ENCODE measurements at regions not wholly inside any gene's neighbourhood (a gene's known extent, or its start where the extent isn't known, plus 50 kb on each side); places are given as distances from the start of the nearest gene placed in this dataset.

- CTCF ChIA-PET, result interaction anchor here (0.6 to 1.3 kb wide), 3 partner anchors 10 to 34 kb away, joined by 3 to 5 read pairs (median 4); no protein-coding TSS in a partner anchor
- Histone ChIP-seq H3K9me3 (ENCODE audit: control insufficient read depth, insufficient read depth, low read depth, low read length) (no peaks in the 10 kb centered on the region), H3K4me3 (ENCODE audit: low read depth, low read length) (no peak overlapping the region), H3K4me1 (ENCODE audit: control insufficient read depth, insufficient read depth, low read length) (no peaks in the 10 kb centered on the region), H3K27ac (ENCODE audit: extremely low read depth, low read depth, low read length) (no peak overlapping the region), H3K36me3 (ENCODE audit: control insufficient read depth in 2 of 2, insufficient read depth in 1 of 2, low read length in 2 of 2) (no peaks in the 10 kb centered on the region)
- POLR2A ChIA-PET, result no interaction called here
- no peak for TF ChIP-seq ZNF248 (tag by site-specific recombination; IDR thresholded peaks at IDR 0.05)
- no peak for TF ChIP-seq ZNF670 (tag by site-specific recombination; IDR thresholded peaks at IDR 0.05; ENCODE audit: low read depth)
- no peak for TF ChIP-seq ZNF629 (tag by site-specific recombination; IDR thresholded peaks at IDR 0.05)
- TF ChIP-seq, protein P1, sequence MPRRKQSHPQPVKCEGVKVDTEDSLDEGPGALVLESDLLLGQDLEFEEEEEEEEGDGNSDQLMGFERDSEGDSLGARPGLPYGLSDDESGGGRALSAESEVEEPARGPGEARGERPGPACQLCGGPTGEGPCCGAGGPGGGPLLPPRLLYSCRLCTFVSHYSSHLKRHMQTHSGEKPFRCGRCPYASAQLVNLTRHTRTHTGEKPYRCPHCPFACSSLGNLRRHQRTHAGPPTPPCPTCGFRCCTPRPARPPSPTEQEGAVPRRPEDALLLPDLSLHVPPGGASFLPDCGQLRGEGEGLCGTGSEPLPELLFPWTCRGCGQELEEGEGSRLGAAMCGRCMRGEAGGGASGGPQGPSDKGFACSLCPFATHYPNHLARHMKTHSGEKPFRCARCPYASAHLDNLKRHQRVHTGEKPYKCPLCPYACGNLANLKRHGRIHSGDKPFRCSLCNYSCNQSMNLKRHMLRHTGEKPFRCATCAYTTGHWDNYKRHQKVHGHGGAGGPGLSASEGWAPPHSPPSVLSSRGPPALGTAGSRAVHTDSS (tag by site-specific recombination; IDR thresholded peaks at IDR 0.05), result no peak
- TF ChIP-seq ZNF768 (tag by site-specific recombination; IDR thresholded peaks at IDR 0.05), result no peak
- no peak for TF ChIP-seq ZNF664 (tag by site-specific recombination; IDR thresholded peaks at IDR 0.05)
- TF ChIP-seq ZNF354C (tag by site-specific recombination; IDR thresholded peaks at IDR 0.05; ENCODE audit: borderline replicate concordance, low read depth), result no peak
- TF ChIP-seq PRDM1 (tag by site-specific recombination; IDR thresholded peaks at IDR 0.05), result no peak
- TF ChIP-seq GLIS1 (tag by site-specific recombination; IDR thresholded peaks at IDR 0.05), result no peak
- no peak for TF ChIP-seq ZNF292 (tag by site-specific recombination; IDR thresholded peaks at IDR 0.05; ENCODE audit: borderline replicate concordance, low read depth)
- no peak for TF ChIP-seq ZNF621 (tag by site-specific recombination; IDR thresholded peaks at IDR 0.05)
Measured at GRCh38 chr18:45478889-45479288, 136.4 kb upstream of the SLC14A2 start.

DNA sequence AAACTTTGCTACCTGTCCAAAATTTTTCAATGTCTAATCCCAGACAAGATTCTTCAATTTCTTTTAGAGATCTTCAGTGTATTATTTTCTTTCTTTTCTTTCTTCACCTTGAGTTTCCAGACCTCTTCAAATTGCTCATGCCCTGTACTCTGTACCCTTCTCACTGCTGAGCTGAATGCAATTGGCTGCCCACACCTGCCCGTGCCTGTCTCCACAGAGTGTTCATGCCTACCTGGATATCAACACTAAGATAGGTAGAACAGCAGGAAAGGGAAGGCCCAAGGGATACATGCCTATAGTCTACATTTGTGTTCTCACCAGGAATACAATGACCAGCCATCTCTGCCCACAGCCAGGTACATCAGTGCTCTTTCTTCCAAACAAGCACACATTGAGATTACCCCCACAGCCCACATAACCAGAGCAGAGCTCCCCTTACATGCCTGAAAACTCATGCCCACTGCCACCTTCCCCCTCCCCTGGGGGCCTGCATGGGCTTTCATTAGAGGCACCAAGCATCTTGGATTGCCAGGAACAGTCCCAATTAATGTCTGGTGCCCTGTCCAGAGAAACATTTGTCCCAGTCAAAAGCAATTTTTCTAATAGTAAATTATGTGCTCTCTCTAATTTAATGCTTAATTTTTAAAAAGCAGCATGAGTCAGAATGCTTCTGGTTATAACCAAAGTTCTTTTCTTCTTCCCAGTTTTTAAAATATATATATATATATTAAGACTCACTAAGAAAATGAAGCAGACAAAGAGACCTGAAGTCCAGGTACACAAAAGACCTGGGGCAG, 134.9 kb upstream of the SLC14A2 start:
- Histone ChIP-seq H3K36me3 (ENCODE audit: control insufficient read depth in 2 of 2, insufficient read depth in 1 of 2, low read length in 2 of 2) (no peaks in the 10 kb centered on the region), H3K9me3 (ENCODE audit: control insufficient read depth, insufficient read depth, low read depth, low read length) (no peaks in the 10 kb centered on the region), H3K4me1 (ENCODE audit: control insufficient read depth, insufficient read depth, low read length) (no peaks in the 10 kb centered on the region), H3K4me3 (ENCODE audit: low read depth, low read length) (no peak overlapping the region), H3K27ac (ENCODE audit: extremely low read depth, low read depth, low read length) (no peak overlapping the region)
- ChIA-PET POLR2A (no interaction called here), CTCF (no interaction called here)
- no peak for TF ChIP-seq TCF7L2 (IDR thresholded peaks at IDR 0.05; ENCODE audit: borderline replicate concordance, low read depth, low read length)
- TF ChIP-seq ZNF585B (tag by site-specific recombination; IDR thresholded peaks at IDR 0.05), result no peak
- TF ChIP-seq, protein P2, sequence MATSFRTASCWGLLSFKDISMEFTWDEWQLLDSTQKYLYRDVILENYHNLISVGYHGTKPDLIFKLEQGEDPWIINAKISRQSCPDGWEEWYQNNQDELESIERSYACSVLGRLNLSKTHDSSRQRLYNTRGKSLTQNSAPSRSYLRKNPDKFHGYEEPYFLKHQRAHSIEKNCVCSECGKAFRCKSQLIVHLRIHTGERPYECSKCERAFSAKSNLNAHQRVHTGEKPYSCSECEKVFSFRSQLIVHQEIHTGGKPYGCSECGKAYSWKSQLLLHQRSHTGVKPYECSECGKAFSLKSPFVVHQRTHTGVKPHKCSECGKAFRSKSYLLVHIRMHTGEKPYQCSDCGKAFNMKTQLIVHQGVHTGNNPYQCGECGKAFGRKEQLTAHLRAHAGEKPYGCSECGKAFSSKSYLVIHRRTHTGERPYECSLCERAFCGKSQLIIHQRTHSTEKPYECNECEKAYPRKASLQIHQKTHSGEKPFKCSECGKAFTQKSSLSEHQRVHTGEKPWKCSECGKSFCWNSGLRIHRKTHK (tag by site-specific recombination; IDR thresholded peaks at IDR 0.05), result no peak
- TF ChIP-seq ZBTB7A (tag by site-specific recombination; IDR thresholded peaks at IDR 0.05; ENCODE audit: low read depth), result no peak
- TF ChIP-seq ZNF121 (tag by site-specific recombination; IDR thresholded peaks at IDR 0.05), result no peak
- no peak for TF ChIP-seq ZNF302 (tag by site-specific recombination; IDR thresholded peaks at IDR 0.05; ENCODE audit: low read depth)
- no peak for TF ChIP-seq KLF7 (tag by site-specific recombination; IDR thresholded peaks at IDR 0.05; ENCODE audit: borderline replicate concordance)
- TF ChIP-seq, protein P3, sequence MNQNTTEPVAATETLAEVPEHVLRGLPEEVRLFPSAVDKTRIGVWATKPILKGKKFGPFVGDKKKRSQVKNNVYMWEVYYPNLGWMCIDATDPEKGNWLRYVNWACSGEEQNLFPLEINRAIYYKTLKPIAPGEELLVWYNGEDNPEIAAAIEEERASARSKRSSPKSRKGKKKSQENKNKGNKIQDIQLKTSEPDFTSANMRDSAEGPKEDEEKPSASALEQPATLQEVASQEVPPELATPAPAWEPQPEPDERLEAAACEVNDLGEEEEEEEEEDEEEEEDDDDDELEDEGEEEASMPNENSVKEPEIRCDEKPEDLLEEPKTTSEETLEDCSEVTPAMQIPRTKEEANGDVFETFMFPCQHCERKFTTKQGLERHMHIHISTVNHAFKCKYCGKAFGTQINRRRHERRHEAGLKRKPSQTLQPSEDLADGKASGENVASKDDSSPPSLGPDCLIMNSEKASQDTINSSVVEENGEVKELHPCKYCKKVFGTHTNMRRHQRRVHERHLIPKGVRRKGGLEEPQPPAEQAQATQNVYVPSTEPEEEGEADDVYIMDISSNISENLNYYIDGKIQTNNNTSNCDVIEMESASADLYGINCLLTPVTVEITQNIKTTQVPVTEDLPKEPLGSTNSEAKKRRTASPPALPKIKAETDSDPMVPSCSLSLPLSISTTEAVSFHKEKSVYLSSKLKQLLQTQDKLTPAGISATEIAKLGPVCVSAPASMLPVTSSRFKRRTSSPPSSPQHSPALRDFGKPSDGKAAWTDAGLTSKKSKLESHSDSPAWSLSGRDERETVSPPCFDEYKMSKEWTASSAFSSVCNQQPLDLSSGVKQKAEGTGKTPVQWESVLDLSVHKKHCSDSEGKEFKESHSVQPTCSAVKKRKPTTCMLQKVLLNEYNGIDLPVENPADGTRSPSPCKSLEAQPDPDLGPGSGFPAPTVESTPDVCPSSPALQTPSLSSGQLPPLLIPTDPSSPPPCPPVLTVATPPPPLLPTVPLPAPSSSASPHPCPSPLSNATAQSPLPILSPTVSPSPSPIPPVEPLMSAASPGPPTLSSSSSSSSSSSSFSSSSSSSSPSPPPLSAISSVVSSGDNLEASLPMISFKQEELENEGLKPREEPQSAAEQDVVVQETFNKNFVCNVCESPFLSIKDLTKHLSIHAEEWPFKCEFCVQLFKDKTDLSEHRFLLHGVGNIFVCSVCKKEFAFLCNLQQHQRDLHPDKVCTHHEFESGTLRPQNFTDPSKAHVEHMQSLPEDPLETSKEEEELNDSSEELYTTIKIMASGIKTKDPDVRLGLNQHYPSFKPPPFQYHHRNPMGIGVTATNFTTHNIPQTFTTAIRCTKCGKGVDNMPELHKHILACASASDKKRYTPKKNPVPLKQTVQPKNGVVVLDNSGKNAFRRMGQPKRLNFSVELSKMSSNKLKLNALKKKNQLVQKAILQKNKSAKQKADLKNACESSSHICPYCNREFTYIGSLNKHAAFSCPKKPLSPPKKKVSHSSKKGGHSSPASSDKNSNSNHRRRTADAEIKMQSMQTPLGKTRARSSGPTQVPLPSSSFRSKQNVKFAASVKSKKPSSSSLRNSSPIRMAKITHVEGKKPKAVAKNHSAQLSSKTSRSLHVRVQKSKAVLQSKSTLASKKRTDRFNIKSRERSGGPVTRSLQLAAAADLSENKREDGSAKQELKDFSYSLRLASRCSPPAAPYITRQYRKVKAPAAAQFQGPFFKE (tag by site-specific recombination; IDR thresholded peaks at IDR 0.05; ENCODE audit: borderline replicate concordance), result no peak
- TF ChIP-seq, protein P4, sequence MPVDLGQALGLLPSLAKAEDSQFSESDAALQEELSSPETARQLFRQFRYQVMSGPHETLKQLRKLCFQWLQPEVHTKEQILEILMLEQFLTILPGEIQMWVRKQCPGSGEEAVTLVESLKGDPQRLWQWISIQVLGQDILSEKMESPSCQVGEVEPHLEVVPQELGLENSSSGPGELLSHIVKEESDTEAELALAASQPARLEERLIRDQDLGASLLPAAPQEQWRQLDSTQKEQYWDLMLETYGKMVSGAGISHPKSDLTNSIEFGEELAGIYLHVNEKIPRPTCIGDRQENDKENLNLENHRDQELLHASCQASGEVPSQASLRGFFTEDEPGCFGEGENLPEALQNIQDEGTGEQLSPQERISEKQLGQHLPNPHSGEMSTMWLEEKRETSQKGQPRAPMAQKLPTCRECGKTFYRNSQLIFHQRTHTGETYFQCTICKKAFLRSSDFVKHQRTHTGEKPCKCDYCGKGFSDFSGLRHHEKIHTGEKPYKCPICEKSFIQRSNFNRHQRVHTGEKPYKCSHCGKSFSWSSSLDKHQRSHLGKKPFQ (tag by site-specific recombination; IDR thresholded peaks at IDR 0.05), result no peak
- no peak for TF ChIP-seq ZNF280D (tag by site-specific recombination; IDR thresholded peaks at IDR 0.05)

Data from HEK293 (cell line).